ENCODE measurements at regions not wholly inside any gene's neighbourhood (a gene's known extent, or its start where the extent isn't known, plus 50 kb on each side); places are given as distances from the start of the nearest gene placed in this dataset.
"Not testable (repeated sequence)": the region's sequence is repeated elsewhere in the genome, so short reads cannot be mapped to it uniquely, and the experiment has no call there.

DNA sequence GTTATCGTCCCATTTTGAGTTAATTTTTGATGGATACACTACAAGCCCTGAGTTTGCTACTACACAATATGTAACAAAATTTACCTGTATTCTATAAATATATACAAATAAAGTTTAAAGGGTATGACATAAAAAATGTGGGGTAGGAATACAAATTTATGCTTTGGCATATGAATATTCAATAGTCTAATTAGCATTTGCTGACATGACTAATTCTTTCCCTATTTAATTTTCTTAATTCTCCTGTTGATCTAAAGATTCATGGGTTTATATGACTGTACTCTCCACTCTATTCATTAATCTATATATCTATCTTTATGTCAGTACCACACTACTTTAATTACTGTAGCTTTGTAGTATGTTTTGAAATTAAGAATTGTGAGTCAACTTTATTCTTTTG, 1840.7 kb upstream of the FLRT2 start:
- Histone ChIP-seq H3K4me3 (ENCODE audit: low read length) (no peak overlapping the region), H3K27ac (ENCODE audit: low read depth, low read length) (no peak overlapping the region), H3K9ac (ENCODE audit: low read length) (no peak overlapping the region), H3K36me3 (ENCODE audit: control insufficient read depth, insufficient read depth, low read length) (no peaks in the 10 kb centered on the region), H3K4me1 (ENCODE audit: control insufficient read depth, insufficient read depth, low read length) (no peaks in the 10 kb centered on the region), H3K27me3 (ENCODE audit: control insufficient read depth, insufficient read depth, low read length) (no peaks in the 10 kb centered on the region)

DNA sequence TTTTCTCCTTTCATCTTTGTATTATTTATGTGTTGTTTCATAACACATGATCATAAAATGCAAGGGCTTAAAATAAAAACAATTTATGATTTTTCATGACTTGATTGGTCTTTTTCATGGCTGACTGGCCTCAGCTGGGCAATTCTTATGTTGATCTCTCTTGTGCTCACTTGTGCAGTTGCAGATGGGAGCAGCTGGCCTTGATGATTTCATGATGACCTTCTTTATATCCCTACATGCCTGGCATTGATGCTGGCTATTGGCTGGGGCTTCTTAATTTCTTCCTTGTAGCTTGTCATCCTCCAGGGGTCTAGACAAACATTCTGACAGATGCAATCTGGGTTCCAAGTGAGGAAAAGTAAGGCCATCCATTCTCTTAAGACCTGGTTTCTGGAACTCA, 1832.8 kb upstream of the FLRT2 start:
- no peaks in the 10 kb centered on the region for H3K36me3 ChIP-seq (ENCODE audit: control insufficient read depth, insufficient read depth, low read length)
- no peaks in the 10 kb centered on the region for H3K27me3 ChIP-seq (ENCODE audit: control insufficient read depth, insufficient read depth, low read length)
- H3K27ac ChIP-seq (ENCODE audit: low read depth, low read length), result no peak overlapping the region
- H3K4me3 ChIP-seq (ENCODE audit: low read length), result no peak overlapping the region
- H3K9ac ChIP-seq (ENCODE audit: low read length), result no peak overlapping the region
- no peaks in the 10 kb centered on the region for H3K4me1 ChIP-seq (ENCODE audit: control insufficient read depth, insufficient read depth, low read length)

- Histone ChIP-seq H3K9ac (ENCODE audit: low read length) (no peak overlapping the region), H3K27me3 (ENCODE audit: control insufficient read depth, insufficient read depth, low read length) (no peaks in the 10 kb centered on the region), H3K4me3 (ENCODE audit: low read length) (no peak overlapping the region), H3K36me3 (ENCODE audit: control insufficient read depth, insufficient read depth, low read length) (no peaks in the 10 kb centered on the region), H3K27ac (ENCODE audit: low read depth, low read length) (no peak overlapping the region), H3K4me1 (ENCODE audit: control insufficient read depth, insufficient read depth, low read length) (no peaks in the 10 kb centered on the region)
These were observed 1827.3 kb upstream of the FLRT2 start for GRCh38 chr14:83702619-83703018.

- Histone ChIP-seq H3K9ac (ENCODE audit: low read length) (no peak overlapping the region), H3K27me3 (ENCODE audit: control insufficient read depth, insufficient read depth, low read length) (no peaks in the 10 kb centered on the region), H3K27ac (ENCODE audit: low read depth, low read length) (no peak overlapping the region), H3K4me1 (ENCODE audit: control insufficient read depth, insufficient read depth, low read length) (no peaks in the 10 kb centered on the region), H3K36me3 (ENCODE audit: control insufficient read depth, insufficient read depth, low read length) (no peaks in the 10 kb centered on the region), H3K4me3 (ENCODE audit: low read length) (no peak overlapping the region)
These were observed 1823.6 kb upstream of the FLRT2 start for GRCh38 chr14:83706231-83706954.

DNA sequence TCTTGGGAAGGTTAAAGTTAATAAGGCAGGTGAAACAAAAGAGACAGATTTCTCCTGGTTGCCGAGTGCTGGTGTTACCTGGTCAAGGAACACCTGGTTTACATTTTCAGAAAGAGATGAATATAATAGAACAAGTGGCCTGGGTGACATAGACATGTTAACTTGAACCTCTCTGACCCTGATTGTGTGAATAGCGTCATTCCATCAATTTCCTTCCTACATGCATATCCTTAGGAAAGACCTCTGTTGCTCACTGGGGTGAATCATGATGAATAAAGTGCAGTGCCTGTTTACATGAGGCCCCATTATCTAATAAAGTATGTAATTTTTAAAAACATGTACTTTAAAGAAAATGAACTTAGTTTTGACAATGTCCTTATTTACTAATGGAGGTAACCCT, 1822.9 kb upstream of the FLRT2 start:
- H3K4me1 ChIP-seq (ENCODE audit: control insufficient read depth, insufficient read depth, low read length), result no peaks in the 10 kb centered on the region
- no peak overlapping the region for H3K4me3 ChIP-seq (ENCODE audit: low read length)
- H3K27me3 ChIP-seq (ENCODE audit: control insufficient read depth, insufficient read depth, low read length), result no peaks in the 10 kb centered on the region
- no peaks in the 10 kb centered on the region for H3K36me3 ChIP-seq (ENCODE audit: control insufficient read depth, insufficient read depth, low read length)
- H3K27ac ChIP-seq (ENCODE audit: low read depth, low read length), result no peak overlapping the region
- H3K9ac ChIP-seq (ENCODE audit: low read length), result no peak overlapping the region

DNA sequence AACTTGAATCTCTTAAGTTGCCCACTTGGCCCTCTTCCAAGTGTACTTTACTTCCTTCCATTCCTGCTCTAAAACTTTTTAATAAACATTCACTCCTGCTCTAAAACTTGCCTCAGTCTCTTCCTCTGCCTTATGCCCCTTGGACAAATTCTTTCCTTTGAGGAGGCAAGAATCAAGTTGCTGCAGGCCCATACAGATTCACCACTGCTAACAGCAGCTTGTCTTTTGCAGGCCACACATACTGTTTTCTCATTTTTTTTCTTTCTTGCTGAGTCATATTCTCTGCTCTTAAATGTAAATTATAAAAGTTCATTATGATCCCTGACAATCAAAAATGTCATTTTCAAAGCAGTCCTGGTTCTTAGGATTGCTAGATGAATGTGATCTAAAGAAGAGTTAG, 1820.8 kb upstream of the FLRT2 start:
- Histone ChIP-seq H3K4me3 (ENCODE audit: low read length) (no peak overlapping the region), H3K27ac (ENCODE audit: low read depth, low read length) (no peak overlapping the region), H3K9ac (ENCODE audit: low read length) (no peak overlapping the region), H3K4me1 (ENCODE audit: control insufficient read depth, insufficient read depth, low read length) (no peaks in the 10 kb centered on the region), H3K27me3 (ENCODE audit: control insufficient read depth, insufficient read depth, low read length) (no peaks in the 10 kb centered on the region), H3K36me3 (ENCODE audit: control insufficient read depth, insufficient read depth, low read length) (no peaks in the 10 kb centered on the region)

DNA sequence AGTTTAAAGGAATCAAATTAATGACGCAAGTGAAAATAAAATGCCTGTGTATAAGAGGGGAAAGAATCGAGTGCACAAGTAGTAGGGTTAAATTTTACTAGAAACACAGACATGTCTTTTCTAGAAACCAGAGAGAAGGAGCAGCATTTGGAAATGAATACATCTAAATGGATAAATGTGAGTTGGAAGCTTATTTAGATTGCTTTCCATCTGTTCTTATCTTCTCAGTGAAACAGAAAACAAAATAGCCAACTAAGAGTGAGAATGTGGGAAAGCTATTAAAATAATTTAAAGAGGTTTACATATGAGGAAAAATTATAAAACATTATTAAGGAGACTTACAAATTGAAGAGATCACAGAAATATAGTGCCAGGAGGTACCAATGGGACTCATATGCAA, 1818.9 kb upstream of the FLRT2 start:
- Histone ChIP-seq H3K9ac (ENCODE audit: low read length) (no peak overlapping the region), H3K27me3 (ENCODE audit: control insufficient read depth, insufficient read depth, low read length) (no peaks in the 10 kb centered on the region), H3K4me3 (ENCODE audit: low read length) (no peak overlapping the region), H3K36me3 (ENCODE audit: control insufficient read depth, insufficient read depth, low read length) (no peaks in the 10 kb centered on the region), H3K27ac (ENCODE audit: low read depth, low read length) (no peak overlapping the region), H3K4me1 (ENCODE audit: control insufficient read depth, insufficient read depth, low read length) (no peaks in the 10 kb centered on the region)

DNA sequence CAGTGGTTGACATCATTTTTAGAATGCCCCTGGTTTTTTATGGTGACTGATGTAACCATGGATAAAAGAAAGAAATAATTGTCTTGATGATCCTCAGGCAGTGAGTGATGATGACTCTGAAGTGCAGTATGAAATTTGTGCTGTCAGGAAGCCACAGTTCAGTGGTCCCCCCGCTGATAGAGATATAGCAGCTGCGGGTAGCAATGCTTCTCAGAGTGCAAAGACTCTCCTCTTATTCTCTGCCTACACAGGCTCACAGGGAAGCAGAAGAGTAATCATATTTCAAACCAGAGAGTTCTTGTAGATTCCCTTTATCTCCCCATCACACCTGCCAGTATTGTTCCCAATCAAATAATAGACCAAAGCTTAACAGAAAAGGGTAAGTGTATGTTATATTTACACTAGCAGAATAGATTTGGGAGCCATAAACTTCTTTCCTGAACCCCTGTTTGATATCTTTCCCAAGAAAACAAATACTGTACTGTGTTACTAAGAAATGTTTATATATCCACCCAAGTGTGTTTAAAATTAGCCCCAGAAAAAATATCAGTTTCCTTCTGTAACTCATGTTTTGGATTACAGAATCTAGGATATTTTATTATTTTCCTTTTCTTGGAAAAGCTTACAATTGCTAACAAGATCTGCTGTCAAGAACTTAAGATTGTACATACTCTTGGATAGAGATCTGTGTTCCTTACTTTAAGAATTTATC, 1817.4 kb upstream of the FLRT2 start:
- no peaks in the 10 kb centered on the region for H3K36me3 ChIP-seq (ENCODE audit: control insufficient read depth, insufficient read depth, low read length)
- no peak overlapping the region for H3K9ac ChIP-seq (ENCODE audit: low read length)
- H3K4me3 ChIP-seq (ENCODE audit: low read length), result no peak overlapping the region

GRCh38 chr14:83713732-83714131, 1816.2 kb upstream of the FLRT2 start:
- no peak overlapping the region for H3K27ac ChIP-seq (ENCODE audit: low read depth, low read length)

More for the DNA sequence above, 1817.4 kb upstream of the FLRT2 start:
- Histone ChIP-seq H3K27ac (ENCODE audit: low read depth, low read length) (no peak overlapping the region), H3K27me3 (ENCODE audit: control insufficient read depth, insufficient read depth, low read length) (no peaks in the 10 kb centered on the region), H3K4me1 (ENCODE audit: control insufficient read depth, insufficient read depth, low read length) (no peaks in the 10 kb centered on the region)

GRCh38 chr14:83714151-83714550, 1815.8 kb upstream of the FLRT2 start:
- Histone ChIP-seq H3K27ac (ENCODE audit: low read depth, low read length) (no peak overlapping the region), H3K9ac (ENCODE audit: low read length) (no peak overlapping the region), H3K27me3 (ENCODE audit: control insufficient read depth, insufficient read depth, low read length) (no peaks in the 10 kb centered on the region), H3K4me3 (ENCODE audit: low read length) (no peak overlapping the region), H3K4me1 (ENCODE audit: control insufficient read depth, insufficient read depth, low read length) (no peaks in the 10 kb centered on the region), H3K36me3 (ENCODE audit: control insufficient read depth, insufficient read depth, low read length) (no peaks in the 10 kb centered on the region)

More at GRCh38 chr14:83713732-83714131, 1816.2 kb upstream of the FLRT2 start:
- no peak overlapping the region for H3K9ac ChIP-seq (ENCODE audit: low read length)
- no peaks in the 10 kb centered on the region for H3K36me3 ChIP-seq (ENCODE audit: control insufficient read depth, insufficient read depth, low read length)
- no peak overlapping the region for H3K4me3 ChIP-seq (ENCODE audit: low read length)
- no peaks in the 10 kb centered on the region for H3K27me3 ChIP-seq (ENCODE audit: control insufficient read depth, insufficient read depth, low read length)
- H3K4me1 ChIP-seq (ENCODE audit: control insufficient read depth, insufficient read depth, low read length), result no peaks in the 10 kb centered on the region

DNA sequence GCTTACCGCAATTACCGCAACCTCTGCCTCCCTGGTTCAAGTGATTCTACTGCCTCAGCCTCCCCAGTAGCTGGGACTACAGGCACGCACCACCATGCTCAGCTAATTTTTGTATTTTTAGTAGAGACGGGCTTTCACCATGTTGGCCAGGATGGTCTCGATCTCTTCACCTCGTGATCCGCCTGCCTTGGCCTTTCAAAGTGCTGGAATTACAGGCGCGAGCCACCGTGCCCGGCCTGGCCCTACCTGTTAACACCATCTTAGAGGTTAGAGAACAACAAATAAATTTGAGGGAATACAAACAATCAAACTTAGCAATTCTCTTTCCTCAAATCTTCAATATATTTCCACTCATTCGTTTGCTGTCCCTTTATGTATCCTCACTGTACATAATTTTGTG, 1810.5 kb upstream of the FLRT2 start:
- not testable (repeated sequence) for H3K4me3 ChIP-seq (ENCODE audit: low read length); H3K27ac ChIP-seq (ENCODE audit: low read depth, low read length); H3K36me3 ChIP-seq (ENCODE audit: control insufficient read depth, insufficient read depth, low read length); H3K27me3 ChIP-seq (ENCODE audit: control insufficient read depth, insufficient read depth, low read length); H3K4me1 ChIP-seq (ENCODE audit: control insufficient read depth, insufficient read depth, low read length); H3K9ac ChIP-seq (ENCODE audit: low read length)

DNA sequence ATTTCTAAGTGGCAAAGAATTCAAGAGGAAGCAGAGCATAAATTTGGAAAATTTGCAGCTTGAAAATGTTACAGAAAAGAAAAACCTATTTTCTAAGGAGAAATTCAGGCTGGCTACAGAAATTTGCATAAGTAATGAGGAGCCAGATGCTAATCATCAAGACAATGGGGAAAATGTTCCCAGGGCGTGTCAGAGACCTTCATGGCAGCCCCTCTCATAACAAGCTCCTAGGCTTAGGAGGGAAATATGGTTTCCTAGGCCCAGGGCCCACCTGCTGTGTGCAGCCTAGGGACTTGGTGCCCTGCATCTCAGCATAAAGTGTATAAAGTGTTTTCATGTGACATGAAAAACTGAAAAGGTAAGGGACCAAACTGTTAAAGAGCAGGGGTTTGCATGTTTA, 1796.3 kb upstream of the FLRT2 start:
- H3K4me1 ChIP-seq (ENCODE audit: control insufficient read depth, insufficient read depth, low read length), result no peaks in the 10 kb centered on the region
- H3K27ac ChIP-seq (ENCODE audit: low read depth, low read length), result no peak overlapping the region
- no peaks in the 10 kb centered on the region for H3K27me3 ChIP-seq (ENCODE audit: control insufficient read depth, insufficient read depth, low read length)
- H3K9ac ChIP-seq (ENCODE audit: low read length), result no peak overlapping the region
- H3K4me3 ChIP-seq (ENCODE audit: low read length), result no peak overlapping the region
- no peaks in the 10 kb centered on the region for H3K36me3 ChIP-seq (ENCODE audit: control insufficient read depth, insufficient read depth, low read length)

GRCh38 chr14:83734431-83734830, 1795.5 kb upstream of the FLRT2 start:
- Histone ChIP-seq H3K4me3 (ENCODE audit: low read length) (no peak overlapping the region), H3K4me1 (ENCODE audit: control insufficient read depth, insufficient read depth, low read length) (no peaks in the 10 kb centered on the region), H3K36me3 (ENCODE audit: control insufficient read depth, insufficient read depth, low read length) (no peaks in the 10 kb centered on the region), H3K27me3 (ENCODE audit: control insufficient read depth, insufficient read depth, low read length) (no peaks in the 10 kb centered on the region), H3K27ac (ENCODE audit: low read depth, low read length) (no peak overlapping the region), H3K9ac (ENCODE audit: low read length) (no peak overlapping the region)

All from rectal smooth muscle tissue (tissue), 1 donor.